NCI-H774 (cell line): ENCODE measurements at regions not wholly inside any gene's neighbourhood (a gene's known extent, or its start where the extent isn't known, plus 50 kb on each side); places are given as distances from the start of the nearest gene placed in this dataset.
A peak's percentile ranks its signal among the peaks of the same experiment; 100 is the strongest.
"Not testable (repeated sequence)": the region's sequence is repeated elsewhere in the genome, so short reads cannot be mapped to it uniquely, and the experiment has no call there.

ENCODE experiments used
- DNase-seq: peaks from one replicate; lab custom pipeline; 2025; lab: John Stamatoyannopoulos, UW

DNA sequence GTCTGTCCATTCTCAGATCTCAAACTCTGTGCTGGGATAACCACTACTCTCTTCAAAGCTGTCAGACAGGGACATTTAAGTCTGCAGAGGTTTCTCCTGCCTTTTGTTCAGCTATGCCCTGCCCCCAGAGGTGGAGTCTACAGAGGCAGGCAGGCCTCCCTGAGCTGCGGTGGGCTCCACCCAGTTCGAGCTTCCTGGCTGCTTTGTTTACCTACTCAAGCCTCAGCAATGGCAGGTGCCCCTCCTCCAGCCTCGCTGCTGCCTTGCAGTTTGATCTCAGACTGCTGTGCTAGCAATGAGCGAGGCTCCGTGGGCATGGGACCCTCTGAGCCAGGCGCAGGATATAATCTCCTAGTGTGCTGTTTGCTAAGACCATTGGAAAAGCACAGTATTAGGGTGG is 53.1 kb upstream of the HUNK start:
- DNase-seq, result not testable (repeated sequence)

- not testable (repeated sequence) for DNase-seq
Observed at GRCh38 chr21:31814356-31814755, 58.5 kb upstream of the HUNK start.

- DNase-seq, result no peak
Observed at GRCh38 chr21:31813862-31814261, 59.0 kb upstream of the HUNK start.

- no peak for DNase-seq
Observed at GRCh38 chr21:31804008-31804394, 68.8 kb upstream of the HUNK start.

DNA sequence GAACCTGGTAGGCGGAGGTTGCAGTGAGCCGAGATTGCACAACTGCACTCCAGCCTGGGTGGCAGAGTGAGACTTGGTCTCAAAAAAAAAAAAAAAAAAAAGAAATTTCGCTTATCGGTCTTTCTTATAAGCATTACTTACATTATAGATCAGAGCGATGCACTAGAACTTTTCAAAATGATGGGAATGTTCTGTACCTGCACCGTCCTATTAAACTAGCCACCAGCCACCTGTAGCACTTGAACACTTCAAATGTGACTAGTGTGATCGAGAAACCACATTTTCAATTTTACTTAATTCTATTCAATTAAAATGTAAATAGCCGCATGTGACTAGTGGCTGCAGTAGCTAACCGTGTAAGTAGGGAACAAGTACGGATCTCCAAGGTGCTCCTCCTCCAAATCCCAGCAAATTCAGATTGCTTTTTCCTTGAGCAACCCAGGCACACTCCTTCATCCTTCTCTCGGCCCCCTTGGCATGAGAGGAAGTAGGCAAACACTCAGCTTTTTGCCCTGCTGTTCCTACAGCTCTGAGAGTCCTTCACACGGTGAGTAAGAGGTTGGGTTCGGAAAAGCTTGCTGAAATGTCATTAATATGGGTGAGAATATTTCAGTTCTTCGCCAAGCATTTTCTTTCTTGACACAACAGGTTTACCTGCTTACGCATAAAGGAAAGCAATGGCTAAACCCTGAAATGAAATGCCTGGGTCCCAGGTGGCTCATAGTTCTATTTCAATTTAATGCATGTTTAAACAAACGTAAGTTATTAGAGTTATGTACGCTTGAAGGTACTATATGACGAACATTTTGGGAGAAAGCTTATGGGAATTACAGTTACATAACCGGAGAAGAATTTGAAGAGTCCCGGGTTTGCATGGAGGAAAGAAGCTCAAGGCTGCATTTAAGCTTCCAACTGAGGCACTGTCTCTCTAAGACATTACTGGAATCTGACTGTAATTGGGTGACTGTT is 69.5 kb upstream of the HUNK start:
- no peak for DNase-seq

GRCh38 chr21:31802331-31802730 is 70.4 kb upstream of the SCAF4 start:
- DNase-seq, result no peak

- no peak for DNase-seq
Observed at GRCh38 chr21:31801551-31802219, 69.8 kb upstream of the SCAF4 start.

- no peak for DNase-seq
Observed at GRCh38 chr21:31798842-31799704, 67.2 kb upstream of the SCAF4 start.

DNA sequence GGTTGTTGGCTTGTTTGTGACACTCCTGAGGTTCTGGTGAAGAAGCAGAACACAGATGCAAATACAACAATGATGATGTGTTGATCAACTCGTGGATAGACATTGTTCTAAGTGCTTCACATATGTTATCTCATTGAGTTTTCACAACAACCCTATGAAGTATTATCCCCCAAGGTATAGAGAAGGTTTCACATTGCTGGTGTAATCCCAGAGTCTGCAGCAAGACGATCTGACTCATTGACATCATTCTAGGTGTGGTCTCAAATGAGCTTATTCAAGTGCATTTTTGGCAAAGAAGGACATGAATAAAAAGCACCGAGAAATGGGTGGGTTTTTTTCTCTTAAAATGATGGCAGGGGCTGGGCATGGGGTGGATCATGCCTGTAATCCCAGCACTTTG is 64.1 kb upstream of the SCAF4 start:
- DNase-seq, result no peak

GRCh38 chr21:31790420-31790819 is 58.5 kb upstream of the SCAF4 start:
- not testable (repeated sequence) for DNase-seq

GRCh38 chr21:31788581-31788980 is 56.7 kb upstream of the SCAF4 start:
- DNase-seq, result no peak

DNA sequence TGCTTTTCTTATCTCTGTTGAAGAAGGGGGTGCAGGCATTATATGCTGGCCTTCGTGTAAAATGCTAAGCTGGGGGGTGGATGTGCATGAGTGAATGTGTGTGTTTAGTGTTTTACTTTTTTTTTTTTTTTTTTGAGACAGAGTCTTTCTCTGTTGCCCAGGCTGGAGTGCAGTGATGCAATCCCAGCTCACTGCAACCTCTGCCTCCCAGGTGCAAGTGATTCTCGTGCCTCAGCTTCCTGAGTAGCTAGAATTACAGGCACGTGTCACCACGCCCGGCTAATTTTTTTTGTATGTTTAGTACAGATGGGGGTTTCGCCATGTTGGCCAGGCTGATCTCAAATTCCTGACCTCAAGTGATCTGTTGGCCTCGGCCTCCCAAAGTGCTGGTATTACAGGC is 55.8 kb upstream of the SCAF4 start:
- not testable (repeated sequence) for DNase-seq

DNA sequence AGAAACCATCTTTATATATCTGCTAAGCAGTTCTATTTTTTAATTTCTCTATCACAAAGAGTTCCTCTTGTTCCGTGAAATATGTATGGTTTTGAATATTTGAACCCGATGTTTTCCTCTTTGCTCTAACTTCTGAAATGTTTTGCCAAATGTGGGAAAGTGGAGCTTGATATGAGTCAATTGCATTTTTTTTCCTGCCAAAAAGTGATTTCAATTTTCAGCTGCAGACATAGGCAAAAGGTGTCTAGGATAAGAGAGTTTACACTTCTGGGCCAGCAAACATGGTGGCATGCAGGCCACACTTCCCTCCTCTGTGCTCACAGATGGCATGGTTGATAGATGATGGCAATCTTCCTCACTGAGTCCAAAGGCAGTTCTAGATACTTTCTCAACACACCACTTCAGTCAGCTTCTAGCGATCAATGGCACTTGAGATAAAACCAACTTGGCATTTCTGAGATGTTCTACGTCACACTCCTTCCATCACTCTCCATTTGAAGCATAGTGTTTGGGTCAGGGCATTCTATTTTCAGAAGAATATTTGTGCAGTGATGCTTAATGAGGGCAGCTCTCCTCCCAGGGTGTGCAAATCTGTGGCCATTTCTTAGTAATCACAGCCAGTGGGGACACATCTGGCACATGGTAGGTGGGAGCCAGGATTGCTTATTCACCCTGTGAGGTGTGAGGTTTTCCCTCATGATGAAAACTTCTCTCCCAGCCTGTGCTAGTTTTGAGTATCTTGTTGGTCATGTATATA is 54.4 kb upstream of the SCAF4 start:
- no peak for DNase-seq

DNA sequence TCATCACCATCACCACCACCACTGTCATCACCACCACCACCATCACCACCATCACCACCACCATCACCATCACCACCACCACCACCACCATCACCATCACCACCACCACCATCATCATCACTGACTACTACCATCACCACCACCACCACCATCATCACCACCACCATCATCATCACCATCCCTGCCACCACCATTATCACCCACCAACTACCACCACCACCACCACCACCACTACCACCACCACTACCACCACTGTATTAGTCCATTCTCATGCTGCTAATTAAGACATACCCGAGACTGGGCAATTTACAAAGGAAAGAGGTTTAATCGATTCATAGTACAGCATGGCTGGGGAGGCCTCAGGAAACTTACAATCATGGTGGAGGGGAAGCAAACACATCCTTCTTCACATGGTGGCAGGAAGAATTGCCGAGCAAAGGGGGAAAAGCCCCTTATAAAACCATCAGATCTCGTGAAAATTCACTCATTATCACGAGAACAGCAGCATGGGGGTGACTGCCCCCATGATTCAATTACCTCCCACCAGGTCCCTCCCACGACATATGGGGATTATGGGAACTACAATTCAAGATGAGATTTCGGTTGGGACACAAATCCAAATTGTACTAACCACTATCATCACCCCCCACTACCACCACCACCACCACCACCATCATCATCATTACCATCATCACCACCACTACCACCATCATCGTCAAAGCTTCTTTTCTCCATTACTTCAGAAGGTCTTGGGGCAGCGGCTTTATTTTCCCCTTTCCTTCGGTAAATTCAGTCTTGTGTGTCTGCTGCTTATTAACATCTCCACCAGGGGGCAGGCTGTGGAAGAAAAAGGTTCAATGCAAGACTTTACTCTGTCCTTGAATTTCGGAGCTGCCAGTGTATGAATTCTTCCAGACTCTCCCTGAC is 53.6 kb upstream of the SCAF4 start:
- DNase-seq, result peak; percentile 33

DNA sequence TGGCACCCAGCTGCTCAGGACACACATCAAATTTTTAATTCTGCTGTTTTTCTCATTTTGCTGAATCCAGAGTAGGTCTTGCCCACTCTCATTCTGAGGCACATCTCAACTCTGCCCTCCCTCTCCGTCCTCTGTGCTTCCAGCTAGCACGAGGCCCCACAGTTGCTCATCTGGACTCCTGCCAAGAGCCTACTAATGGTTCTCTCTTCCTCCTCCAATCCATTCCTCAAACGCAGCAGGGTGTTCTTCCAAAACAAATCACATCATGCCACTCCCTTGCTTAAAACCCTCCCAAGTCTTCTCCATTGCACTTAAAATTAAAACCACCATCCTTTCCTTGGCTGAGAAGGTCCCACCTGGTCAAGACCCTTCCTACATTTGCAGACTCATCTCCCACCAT is 49.8 kb upstream of the SCAF4 start:
- no peak for DNase-seq
